Left renal pelvis (tissue), 4 donors: ENCODE measurements at regions not wholly inside any gene's neighbourhood (a gene's known extent, or its start where the extent isn't known, plus 50 kb on each side); places are given as distances from the start of the nearest gene placed in this dataset.

Experiments
- DNase-seq, 4 donors: peaks; one replicate each; pipeline ENCODE4 v3.0.0-alpha.2; 2013; ENCODE audit warnings: low read depth in 4 of 4, low spot score in 3 of 4

GRCh38 chr1:37085393-37085792 lies 51.1 kb upstream of the GRIK3 start:
- DNase-seq, result no peak

- DNase-seq, result no peak
These were observed 55.4 kb upstream of the GRIK3 start for GRCh38 chr1:37089750-37090149.

- DNase-seq, result no peak
These were observed 56.4 kb upstream of the GRIK3 start for GRCh38 chr1:37090671-37091070.

GRCh38 chr1:37092937-37093336 lies 58.6 kb upstream of the GRIK3 start:
- no peak for DNase-seq

- DNase-seq, result no peak
These were observed 60.0 kb upstream of the GRIK3 start for GRCh38 chr1:37094302-37094701.

GRCh38 chr1:37096523-37096922 lies 62.2 kb upstream of the GRIK3 start:
- DNase-seq, result no peak

- no peak for DNase-seq
These were observed 63.4 kb upstream of the GRIK3 start for GRCh38 chr1:37097731-37098130.

- DNase-seq, result no peak
These were observed 63.9 kb upstream of the GRIK3 start for GRCh38 chr1:37098237-37098636.

- no peak for DNase-seq
These were observed 66.0 kb upstream of the GRIK3 start for GRCh38 chr1:37100310-37100709.

- DNase-seq, result no peak
These were observed 68.5 kb upstream of the GRIK3 start for GRCh38 chr1:37102656-37103382.

GRCh38 chr1:37105911-37106310 lies 71.6 kb upstream of the GRIK3 start:
- no peak for DNase-seq

- no peak for DNase-seq
These were observed 73.0 kb upstream of the GRIK3 start for GRCh38 chr1:37107153-37107907.

GRCh38 chr1:37108596-37109188 lies 74.4 kb upstream of the GRIK3 start:
- no peak for DNase-seq

GRCh38 chr1:37112430-37112829 lies 78.1 kb upstream of the GRIK3 start:
- no peak for DNase-seq

- DNase-seq, result no peak
These were observed 79.1 kb upstream of the GRIK3 start for GRCh38 chr1:37113285-37113997.

GRCh38 chr1:37118790-37119189 lies 84.5 kb upstream of the GRIK3 start:
- no peak for DNase-seq

- DNase-seq, result no peak
These were observed 86.0 kb upstream of the GRIK3 start for GRCh38 chr1:37120279-37120678.

- DNase-seq, result no peak
These were observed 89.2 kb upstream of the GRIK3 start for GRCh38 chr1:37123276-37124115.

GRCh38 chr1:37124501-37124900 lies 90.2 kb upstream of the GRIK3 start:
- no peak for DNase-seq

GRCh38 chr1:37125295-37125694 lies 91.0 kb upstream of the GRIK3 start:
- no peak for DNase-seq
